Keratinocyte (primary cell): ENCODE measurements at regions not wholly inside any gene's neighbourhood (a gene's known extent, or its start where the extent isn't known, plus 50 kb on each side); places are given as distances from the start of the nearest gene placed in this dataset.

Experiments
- DNase-seq: peaks from one replicate; pipeline ENCODE4 v3.0.0-alpha.2; 2011; ENCODE audit warnings: low read depth, missing footprints, low spot score
- FAIRE-seq: peaks from 2 replicates; lab custom pipeline; 2011; peaks lifted over from hg19 to GRCh38; lab: Jason Lieb, UNC
- H2AFZ ChIP-seq: 2 replicates; pipeline ENCODE4 v1.6.0; 2012; ENCODE audit warnings: low read length, control low read depth, inconsistent platforms; ENCODE audit not compliant: control insufficient read depth
- H3K27ac ChIP-seq: 2 replicates; pipeline ENCODE4 v1.5.1; 2011; ENCODE audit warnings: low read length; ENCODE audit not compliant: control insufficient read depth, insufficient read depth
- H3K27me3 ChIP-seq: 3 replicates; pipeline ENCODE4 v1.6.0; 2011; ENCODE audit warnings: low read length; ENCODE audit not compliant: control insufficient read depth, insufficient read depth; ENCODE audit errors: extremely low read depth
- H3K36me3 ChIP-seq, 2 experiments: 2 replicates in 1 of 2; 3 replicates in 1 of 2; pipeline ENCODE4 v1.5.1; 2011; ENCODE audit warnings: low read length in 2 of 2, mild to moderate bottlenecking in 1 of 2; ENCODE audit not compliant: control insufficient read depth in 2 of 2, insufficient read depth in 2 of 2; ENCODE audit errors: extremely low read depth in 1 of 2
- H3K4me1 ChIP-seq: 3 replicates; pipeline ENCODE4 v1.5.1; 2011; ENCODE audit warnings: low read length; ENCODE audit not compliant: control insufficient read depth, insufficient read depth; ENCODE audit errors: extremely low read depth
- H3K4me2 ChIP-seq: 3 replicates; pipeline ENCODE4 v1.6.0; 2011; ENCODE audit warnings: low read depth, low read length; ENCODE audit not compliant: control insufficient read depth, insufficient read depth; ENCODE audit errors: extremely low read depth
- H3K4me3 ChIP-seq, 3 experiments: fragments of 200-600 bp in 1 of 3; sonication (generic) in 1 of 3; 2 replicates in 2 of 3; 3 replicates in 1 of 3; pipeline ENCODE4 v1.5.1; 2011 to 2016; ENCODE audit warnings: low read length in 3 of 3, mild to moderate bottlenecking in 3 of 3, control low read depth in 2 of 3, inconsistent platforms in 1 of 3, low read depth in 1 of 3, mixed read lengths in 1 of 3, mixed run types in 1 of 3, moderate library complexity in 1 of 3; ENCODE audit not compliant: control insufficient read depth in 2 of 3, insufficient read depth in 2 of 3; ENCODE audit errors: extremely low read depth in 1 of 3
- H3K79me2 ChIP-seq: 2 replicates; pipeline ENCODE4 v1.6.0; 2012; ENCODE audit warnings: low read length; ENCODE audit not compliant: control insufficient read depth, insufficient read depth
- H3K9ac ChIP-seq: 3 replicates; pipeline ENCODE4 v1.6.0; 2011; ENCODE audit warnings: low read length; ENCODE audit not compliant: control insufficient read depth, insufficient read depth; ENCODE audit errors: extremely low read depth
- H3K9me1 ChIP-seq: 3 replicates; pipeline ENCODE4 v1.6.0; 2011; ENCODE audit warnings: low read length; ENCODE audit not compliant: control insufficient read depth, insufficient read depth; ENCODE audit errors: extremely low read depth
- H3K9me3 ChIP-seq: 2 replicates; pipeline ENCODE4 v1.5.1; 2012; ENCODE audit warnings: low read depth, low read length; ENCODE audit not compliant: control insufficient read depth
- H4K20me1 ChIP-seq: 3 replicates; pipeline ENCODE4 v1.6.0; 2011; ENCODE audit warnings: low read length; ENCODE audit not compliant: control insufficient read depth, insufficient read depth; ENCODE audit errors: extremely low read depth
- CTCF ChIP-seq, 3 experiments: IDR thresholded peaks in 1 of 3; conservative IDR thresholded peaks in 1 of 3; optimal IDR thresholded peaks in 1 of 3; 2 replicates in 2 of 3; 3 replicates in 1 of 3; pipeline versions ENCODE3 to v1.5.1; 2011; ENCODE audit warnings: low read length in 3 of 3, mild to moderate bottlenecking in 3 of 3, moderate library complexity in 2 of 3, control low read depth in 1 of 3, inconsistent platforms in 1 of 3; ENCODE audit not compliant: insufficient read depth in 2 of 3; ENCODE audit errors: extremely low read depth in 1 of 3
- EZH2 ChIP-seq: IDR thresholded peaks from one replicate; pipeline ENCODE4 v1.6.1; 2012; ENCODE audit warnings: inconsistent platforms, mild to moderate bottlenecking, low read length, moderate library complexity
- dilution Hi-C: fragments of 300-500 bp; cut with MboI; formaldehyde crosslinking; loops from one replicate; pipeline ENCODE4 v1.7.0; 2020; ENCODE audit warnings: low sequenced_read_pairs; ENCODE audit not compliant: extremely low pct_ligation_motif_present

- Histone ChIP-seq H3K4me3 (no peak overlapping the region), H3K27ac (no peak overlapping the region), H4K20me1 (no peaks in the 10 kb centered on the region), H3K27me3 (no peaks in the 10 kb centered on the region), H3K9me3 (no peaks in the 10 kb centered on the region), H3K4me2 (no peak overlapping the region), H3K79me2 (no peaks in the 10 kb centered on the region), H3K36me3 (no peaks in the 10 kb centered on the region), H3K9me1 (no peaks in the 10 kb centered on the region), H2AFZ (no peak overlapping the region), H3K9ac (no peak overlapping the region), H3K4me1 (no peaks in the 10 kb centered on the region)
- DNase-seq (no peak), FAIRE-seq (no peak)
- dilution Hi-C loops: no loop called here
- no peak for TF ChIP-seq EZH2
- TF ChIP-seq CTCF (optimal IDR thresholded peaks at IDR 0.05 in 1 of 3, IDR thresholded peaks at IDR 0.05 in 1 of 3, conservative IDR thresholded peaks at IDR 0.05 in 1 of 3; ENCODE audit: extremely low read depth in 1 of 3, insufficient read depth in 2 of 3, low read length in 3 of 3): no peak
Measured at GRCh38 chr10:111209692-111210091, 132.9 kb downstream of the ADRA2A start.

GRCh38 chr10:111211241-111211640 lies 134.4 kb downstream of the ADRA2A start:
- TF ChIP-seq EZH2: no peak
- no peak for TF ChIP-seq CTCF (optimal IDR thresholded peaks at IDR 0.05 in 1 of 3, IDR thresholded peaks at IDR 0.05 in 1 of 3, conservative IDR thresholded peaks at IDR 0.05 in 1 of 3; ENCODE audit: extremely low read depth in 1 of 3, insufficient read depth in 2 of 3, low read length in 3 of 3)
- Histone ChIP-seq H3K27ac (no peak overlapping the region), H3K4me1 (no peaks in the 10 kb centered on the region), H2AFZ (no peak overlapping the region), H4K20me1 (no peaks in the 10 kb centered on the region), H3K4me3 (no peak overlapping the region), H3K36me3 (no peaks in the 10 kb centered on the region), H3K27me3 (no peaks in the 10 kb centered on the region), H3K9me1 (no peaks in the 10 kb centered on the region), H3K4me2 (no peak overlapping the region), H3K9me3 (no peaks in the 10 kb centered on the region), H3K79me2 (no peaks in the 10 kb centered on the region), H3K9ac (no peak overlapping the region)
- dilution Hi-C loops: no loop called here
- FAIRE-seq (no peak), DNase-seq (no peak)
